Endothelial cell of hepatic sinusoid (primary cell): ENCODE measurements at regions not wholly inside any gene's neighbourhood (a gene's known extent, or its start where the extent isn't known, plus 50 kb on each side); places are given as distances from the start of the nearest gene placed in this dataset.

ENCODE experiments used
- in situ Hi-C: cut with HindIII; loops from 2 replicates; pipeline ENCODE4 v1.10.0; 2017; ENCODE audit warnings: low sequenced_read_pairs

DNA sequence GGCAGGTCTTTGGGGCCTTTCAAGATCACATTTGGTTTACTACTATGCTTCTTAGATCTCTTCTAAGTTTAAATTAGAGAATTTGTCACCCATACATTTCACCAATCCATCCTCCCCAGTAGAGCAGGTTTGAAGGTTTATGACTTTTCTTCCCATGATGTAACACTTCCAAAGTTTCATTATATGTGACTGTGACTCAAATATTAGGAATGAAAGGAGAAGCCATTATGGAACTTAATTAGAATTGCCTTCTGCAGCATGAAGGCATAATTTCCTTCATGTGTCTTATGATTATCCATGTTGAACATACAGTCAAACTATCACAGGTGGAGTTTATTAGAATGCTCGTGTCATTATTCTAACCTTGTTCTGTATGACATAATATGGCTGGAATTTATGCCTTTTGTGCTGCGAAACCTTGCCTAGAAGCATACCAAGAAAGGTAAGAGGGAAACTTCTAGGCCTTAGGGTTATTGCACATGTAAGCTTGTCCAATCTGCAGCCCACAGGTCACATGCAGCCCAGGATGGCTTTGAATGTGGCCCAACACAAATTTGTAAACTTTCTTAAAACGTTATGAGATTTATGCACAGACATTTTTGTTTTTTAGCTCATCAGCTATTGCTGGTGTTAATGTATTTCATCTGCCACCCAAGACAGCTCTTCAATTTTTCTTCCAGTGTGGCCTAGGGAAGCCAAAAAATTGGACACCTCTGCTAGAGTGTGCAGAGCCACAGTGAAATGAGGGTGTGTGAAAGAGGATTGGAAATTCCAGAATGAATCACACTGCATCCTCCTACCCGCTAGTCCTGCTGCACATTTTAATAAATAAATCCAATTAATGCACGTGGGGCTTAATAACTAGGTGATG is 133.6 kb downstream of the TMEM26 start:
- in situ Hi-C loops, result no loop called here

- in situ Hi-C loops, result no loop called here
These were observed 134.8 kb downstream of the TMEM26 start for GRCh38 chr10:61318429-61318828.

GRCh38 chr10:61317706-61318105 is 135.5 kb downstream of the TMEM26 start:
- in situ Hi-C loops, result no loop called here

DNA sequence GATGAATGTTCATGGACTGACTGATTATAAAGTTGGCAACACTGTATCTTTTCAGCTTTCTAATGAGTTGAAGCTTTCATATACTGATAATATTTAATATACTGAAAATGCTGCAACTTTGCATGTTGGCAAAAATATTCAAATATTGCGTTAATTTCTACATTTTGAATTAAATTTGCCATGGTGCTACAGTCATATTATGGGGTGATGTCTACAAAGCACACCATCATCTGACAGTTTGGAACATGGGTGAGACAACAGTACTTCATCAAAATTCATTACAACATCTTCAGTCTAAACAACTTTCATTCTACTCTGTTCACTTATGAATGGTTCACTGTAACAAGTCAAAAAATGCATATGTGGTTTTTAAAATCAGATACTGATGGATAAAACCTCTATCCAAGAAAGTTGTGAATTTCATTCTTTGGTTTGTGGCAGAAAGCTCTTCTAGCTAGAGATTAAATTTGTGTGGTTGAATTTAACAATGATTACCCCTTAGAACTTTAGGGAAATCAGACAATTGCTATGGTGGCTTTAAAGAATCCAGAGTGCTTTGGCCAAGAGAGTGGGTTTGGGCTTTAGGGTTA is 136.4 kb downstream of the TMEM26 start:
- in situ Hi-C loops, result no loop called here

GRCh38 chr10:61314273-61314672 is 138.9 kb downstream of the TMEM26 start:
- in situ Hi-C loops, result no loop called here

DNA sequence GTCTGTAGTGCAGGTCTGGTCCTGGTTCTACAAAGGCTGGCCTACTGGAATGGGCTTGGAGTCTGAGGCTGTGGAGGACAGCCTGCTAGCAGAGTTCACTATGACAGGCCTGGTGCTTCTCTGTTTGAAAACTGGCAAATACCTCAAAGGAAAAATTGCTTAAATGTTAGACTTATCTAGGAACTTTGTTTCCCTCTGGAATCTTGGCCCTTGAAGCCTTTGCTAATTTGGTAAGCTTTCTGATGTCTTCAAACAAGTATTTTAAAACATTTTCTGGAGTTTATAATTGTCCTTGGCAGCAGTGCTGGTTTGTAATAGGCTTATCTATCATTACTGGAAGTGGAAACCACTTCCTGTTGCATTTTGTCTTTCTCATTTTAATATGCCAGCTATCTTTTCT is 139.7 kb downstream of the TMEM26 start:
- in situ Hi-C loops, result no loop called here

GRCh38 chr10:61304746-61305145 is 148.4 kb downstream of the TMEM26 start:
- in situ Hi-C loops, result loop anchor here (5.0 kb wide), 1 partner anchor 53 kb away; no protein-coding TSS in a partner anchor

DNA sequence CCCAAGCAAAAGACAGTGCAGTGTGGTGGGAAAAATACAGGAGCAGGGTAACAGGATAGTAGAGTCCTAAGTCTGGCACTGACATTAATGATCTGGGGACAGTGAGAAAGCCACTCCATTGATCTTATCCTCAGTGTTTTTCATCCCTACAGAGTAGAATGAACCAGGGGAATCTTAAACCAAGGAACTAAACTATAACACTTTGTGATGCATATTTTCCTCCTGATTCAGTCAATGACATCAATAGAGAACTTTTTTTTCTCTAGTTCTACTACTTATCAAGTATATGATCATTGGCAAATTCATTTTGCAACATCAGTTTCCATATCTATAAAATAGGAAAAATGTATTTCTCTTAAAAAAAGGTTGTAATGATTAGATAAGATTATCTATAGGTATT is 151.1 kb downstream of the TMEM26 start:
- in situ Hi-C loops, result no loop called here

DNA sequence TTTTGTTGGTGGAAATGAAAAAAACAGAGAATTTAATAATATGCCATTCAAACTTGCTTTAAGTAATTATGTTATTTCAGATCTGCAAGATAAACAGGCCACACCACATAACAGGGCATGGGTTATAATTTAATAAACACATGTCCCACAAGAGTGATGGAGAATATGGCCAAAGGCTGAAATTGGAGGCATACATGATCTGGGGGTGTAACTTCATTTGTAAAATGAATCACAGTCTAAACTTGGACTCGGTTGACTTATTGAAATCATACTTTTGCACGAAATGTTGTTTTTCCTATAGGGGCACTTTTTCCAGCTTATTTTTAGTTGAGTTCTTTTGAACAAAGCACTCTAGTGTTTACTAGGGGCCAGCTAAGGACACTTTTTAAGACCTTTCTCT is 151.6 kb downstream of the TMEM26 start:
- in situ Hi-C loops, result no loop called here

- in situ Hi-C loops, result no loop called here
These were observed 153.3 kb downstream of the TMEM26 start for GRCh38 chr10:61299841-61300240.

DNA sequence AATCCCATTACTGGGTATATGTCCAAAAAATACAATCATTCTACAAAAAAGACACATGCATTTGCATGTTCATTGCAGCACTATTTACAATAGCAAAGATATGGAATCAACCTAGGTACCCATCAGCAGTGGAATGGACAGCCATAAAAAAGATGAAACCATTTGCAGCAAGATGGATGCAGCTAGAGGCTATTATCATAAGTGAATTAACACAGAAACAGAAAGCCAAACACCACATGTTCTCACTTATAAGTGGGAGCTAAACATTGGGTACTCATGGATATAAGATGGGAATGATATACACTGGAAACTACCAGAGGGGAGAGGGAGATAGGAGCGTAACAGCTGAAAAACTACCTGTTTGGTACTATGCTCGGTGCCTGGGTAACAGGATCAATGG is 154.0 kb downstream of the TMEM26 start:
- in situ Hi-C loops, result no loop called here

DNA sequence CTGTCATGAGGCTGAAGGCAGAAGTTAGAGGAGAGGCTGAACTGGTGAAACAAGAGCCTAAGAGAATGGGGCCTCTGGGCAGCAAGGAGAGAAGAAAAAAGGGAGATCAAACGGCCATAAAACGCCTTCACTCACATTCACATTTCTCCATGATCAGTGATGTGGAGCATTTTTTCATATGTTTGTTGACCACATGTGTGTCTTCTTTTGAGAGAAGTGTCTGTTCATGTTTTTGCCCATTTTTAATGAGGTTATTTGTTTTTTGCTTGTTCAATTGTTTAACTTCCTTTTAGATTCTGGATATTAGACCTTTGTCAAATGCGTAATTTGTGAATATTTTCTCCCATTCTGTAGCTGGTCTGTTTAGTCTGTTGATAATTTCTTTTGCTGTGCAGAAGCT is 155.0 kb downstream of the TMEM26 start:
- in situ Hi-C loops, result no loop called here

DNA sequence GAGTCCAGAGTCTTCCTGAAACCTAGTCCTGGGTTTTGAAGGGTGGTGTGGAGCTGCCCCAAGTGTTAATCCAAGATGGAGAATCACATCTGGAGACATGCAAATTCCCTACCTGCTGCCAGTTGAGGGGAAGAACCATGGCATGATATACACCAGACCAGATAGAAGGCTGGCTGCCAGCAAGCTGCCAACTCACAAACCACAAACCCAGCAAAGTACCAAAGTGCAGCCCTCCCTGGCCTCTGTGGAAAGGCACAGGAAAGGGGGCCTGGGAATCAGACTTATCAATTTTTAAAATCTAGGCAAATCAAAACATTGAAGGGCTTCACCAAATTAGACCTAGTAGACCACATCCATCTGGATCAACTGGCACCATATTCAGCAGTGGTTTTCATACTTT is 157.0 kb downstream of the TMEM26 start:
- in situ Hi-C loops, result no loop called here

DNA sequence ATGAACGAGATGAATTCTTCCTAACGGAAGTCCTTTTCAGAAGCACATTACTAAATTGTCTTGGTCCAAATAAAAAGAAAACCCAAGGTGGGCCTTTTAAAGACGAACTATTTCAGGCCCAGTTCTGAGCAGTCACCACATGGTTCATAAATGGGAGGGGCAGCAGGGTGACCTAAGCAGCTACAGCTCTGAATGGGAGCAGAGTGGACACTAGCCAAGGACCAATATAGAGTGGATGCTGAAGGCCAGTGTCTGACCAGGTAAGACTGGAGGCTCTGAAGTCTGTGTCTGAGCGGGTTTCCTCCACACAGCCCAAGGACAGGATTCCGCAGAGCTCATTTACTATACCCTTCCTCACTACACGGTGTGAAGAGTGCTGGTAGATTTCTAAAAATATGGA is 159.1 kb downstream of the TMEM26 start:
- in situ Hi-C loops, result no loop called here

DNA sequence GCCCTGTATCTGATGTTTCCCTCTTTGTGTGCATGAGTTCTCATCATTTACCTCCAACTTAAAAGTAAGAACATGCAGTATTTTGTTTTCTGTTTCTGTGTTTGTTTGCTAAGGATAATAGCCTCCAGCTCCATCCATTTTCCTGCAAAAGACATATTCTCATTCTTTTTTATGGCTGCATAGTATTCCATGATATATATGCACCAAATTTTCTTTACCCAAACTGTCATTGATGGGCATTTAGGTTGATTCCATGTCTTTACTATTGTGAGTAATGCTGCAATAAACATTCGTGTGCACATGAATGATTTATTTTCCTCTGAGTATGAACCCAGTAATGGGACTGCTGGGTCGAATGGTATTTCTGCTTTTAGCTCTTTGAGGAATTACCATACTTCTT is 163.4 kb downstream of the TMEM26 start:
- in situ Hi-C loops, result no loop called here

DNA sequence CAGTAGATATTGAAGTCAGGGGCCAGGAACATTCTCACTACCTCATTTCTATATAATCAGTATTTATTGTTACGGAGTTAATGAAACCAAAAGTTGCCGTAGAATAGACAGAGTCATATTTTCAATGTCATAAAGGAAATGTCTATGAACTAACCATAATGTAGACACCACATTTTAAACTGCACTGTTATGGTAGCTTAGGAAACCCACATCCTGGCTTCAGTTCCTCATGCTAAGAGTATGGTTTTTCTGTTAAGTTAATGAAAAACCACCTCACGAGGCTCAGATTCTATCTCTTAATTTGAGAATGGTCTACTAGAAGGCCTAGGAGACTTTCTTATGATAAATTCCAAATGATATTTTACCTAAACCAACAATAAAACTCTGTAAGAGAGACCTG is 166.5 kb downstream of the TMEM26 start:
- in situ Hi-C loops, result no loop called here

- in situ Hi-C loops, result no loop called here
These were observed 167.4 kb downstream of the TMEM26 start for GRCh38 chr10:61285749-61286148.

- in situ Hi-C loops, result no loop called here
These were observed 168.8 kb downstream of the TMEM26 start for GRCh38 chr10:61284222-61284890.

- in situ Hi-C loops, result no loop called here
These were observed 169.5 kb downstream of the TMEM26 start for GRCh38 chr10:61283481-61284221.

DNA sequence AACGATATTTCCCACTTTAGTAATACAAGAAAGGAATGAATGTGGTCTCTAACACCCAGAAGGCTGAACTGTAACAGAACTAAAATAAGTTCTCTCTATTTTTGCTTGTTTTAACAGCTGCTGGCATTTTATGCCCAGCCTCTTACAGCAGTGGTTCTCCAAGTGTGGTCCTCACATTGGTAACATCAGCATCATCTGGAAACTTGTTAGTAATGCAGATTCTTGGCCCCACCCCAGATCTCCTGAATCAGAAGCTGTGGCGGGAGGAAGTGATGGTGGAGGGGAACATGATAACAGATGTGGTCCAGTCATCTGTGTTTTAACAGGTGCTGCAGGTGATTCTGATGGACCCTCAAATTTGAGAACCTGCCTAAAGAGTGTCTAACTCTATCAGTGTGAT is 170.1 kb downstream of the TMEM26 start:
- in situ Hi-C loops, result no loop called here

GRCh38 chr10:61280303-61280702 is 172.9 kb downstream of the TMEM26 start:
- in situ Hi-C loops, result no loop called here
